CD14-positive monocyte (primary cell): ENCODE measurements at regions not wholly inside any gene's neighbourhood (a gene's known extent, or its start where the extent isn't known, plus 50 kb on each side); places are given as distances from the start of the nearest gene placed in this dataset.

Source experiments
- DNase-seq, 3 donors: peaks; one replicate each; pipeline ENCODE4 v3.0.0-alpha.2; 2011 to 2022
- H2AFZ ChIP-seq: 2 replicates; pipeline ENCODE4 v1.6.0; 2012; ENCODE audit warnings: mild to moderate bottlenecking, low read depth, low read length, inconsistent platforms; ENCODE audit not compliant: insufficient read depth, poor library complexity, severe bottlenecking
- H3K27ac ChIP-seq, 2 donors: 1 replicate in 1 of 2; 2 replicates in 1 of 2; pipeline ENCODE4 v1.5.1; 2012 to 2013; ENCODE audit warnings: low read length in 2 of 2, control low read depth in 1 of 2, inconsistent platforms in 1 of 2, low read depth in 1 of 2, mild to moderate bottlenecking in 1 of 2
- H3K27me3 ChIP-seq, 2 donors: one replicate each; pipeline versions ENCODE4 v1.6.0 to v1.6.1; 2011 to 2013; ENCODE audit warnings: low read length in 2 of 2; ENCODE audit not compliant: control insufficient read depth in 2 of 2, insufficient read depth in 2 of 2
- H3K36me3 ChIP-seq, 2 donors: replicated peaks in 1 of 2; 1 replicate in 1 of 2; 2 replicates in 1 of 2; pipeline versions ENCODE4 v1.5.1 to v1.6.1; 2012 to 2013; ENCODE audit warnings: low read length in 2 of 2, control low read depth in 1 of 2, inconsistent platforms in 1 of 2, mild to moderate bottlenecking in 1 of 2; ENCODE audit not compliant: insufficient read depth in 2 of 2, control insufficient read depth in 1 of 2
- H3K4me1 ChIP-seq, 2 donors: 1 replicate in 1 of 2; 2 replicates in 1 of 2; pipeline versions ENCODE4 v1.5.1 to v1.6.1; 2012 to 2013; ENCODE audit warnings: low read length in 2 of 2, control low read depth in 1 of 2, inconsistent platforms in 1 of 2, mild to moderate bottlenecking in 1 of 2, moderate library complexity in 1 of 2; ENCODE audit not compliant: insufficient read depth in 2 of 2, control insufficient read depth in 1 of 2
- H3K4me2 ChIP-seq: replicated peaks from 2 replicates; pipeline ENCODE3; 2012; ENCODE audit warnings: low read length, moderate library complexity, mild to moderate bottlenecking; ENCODE audit not compliant: poor library complexity, severe bottlenecking; ENCODE audit errors: extremely low read depth
- H3K4me3 ChIP-seq, 3 experiments: fragments of 200-600 bp in 1 of 3; sonication (generic) in 1 of 3; replicated peaks in 1 of 3; 1 replicate in 2 of 3; 2 replicates in 1 of 3; pipeline ENCODE4 v1.5.1; 2011 to 2013; ENCODE audit warnings: low read length in 3 of 3, mild to moderate bottlenecking in 3 of 3, control low read depth in 2 of 3, low read depth in 2 of 3, inconsistent platforms in 1 of 3, moderate library complexity in 1 of 3
- H3K79me2 ChIP-seq: 2 replicates; pipeline ENCODE4 v1.6.0; 2012; ENCODE audit warnings: mild to moderate bottlenecking, control low read depth, inconsistent platforms, low read length, moderate library complexity; ENCODE audit not compliant: insufficient read depth
- H3K9ac ChIP-seq: 2 replicates; pipeline ENCODE4 v1.6.0; 2017; ENCODE audit warnings: low read length, mild to moderate bottlenecking; ENCODE audit not compliant: insufficient read depth, poor library complexity, severe bottlenecking
- H3K9me3 ChIP-seq, 2 donors: replicated peaks in 1 of 2; 1 replicate in 1 of 2; 2 replicates in 1 of 2; pipeline versions ENCODE4 v1.5.1 to v1.6.1; 2012 to 2013; ENCODE audit warnings: low read length in 2 of 2, control low read depth in 1 of 2; ENCODE audit not compliant: control insufficient read depth in 1 of 2, insufficient read depth in 1 of 2
- H4K20me1 ChIP-seq: 2 replicates; pipeline ENCODE4 v1.6.0; 2012; ENCODE audit warnings: mild to moderate bottlenecking, low read length, control low read depth, moderate library complexity; ENCODE audit not compliant: insufficient read depth
- H3K27ac Mint-ChIP-seq, 7 donors: one replicate each; pipeline ENCODE4 v1.8.0; 2020; ENCODE audit warnings: mild to moderate bottlenecking in 7 of 7, mixed read lengths in 7 of 7, moderate library complexity in 6 of 7, inconsistent platforms in 2 of 7
- H3K27me3 Mint-ChIP-seq, 3 donors: one replicate each; pipeline ENCODE4 v1.8.0; 2021 to 2022; ENCODE audit warnings: low read depth in 3 of 3, mild to moderate bottlenecking in 3 of 3, mixed read lengths in 3 of 3, moderate library complexity in 3 of 3, inconsistent platforms in 1 of 3
- H3K36me3 Mint-ChIP-seq, 2 donors: one replicate each; pipeline ENCODE4 v1.8.0; 2020; ENCODE audit warnings: mixed read lengths in 2 of 2, inconsistent platforms in 1 of 2, mild to moderate bottlenecking in 1 of 2
- H3K4me1 Mint-ChIP-seq: one replicate; pipeline ENCODE4 v1.8.0; 2020; ENCODE audit warnings: mild to moderate bottlenecking, mixed read lengths
- H3K4me3 Mint-ChIP-seq, 2 donors: one replicate each; pipeline ENCODE4 v1.8.0; 2020; ENCODE audit warnings: mild to moderate bottlenecking in 2 of 2, mixed read lengths in 2 of 2, moderate library complexity in 1 of 2
- H3K9me3 Mint-ChIP-seq, 7 donors: one replicate each; pipeline ENCODE4 v1.8.0; 2020 to 2022; ENCODE audit warnings: mixed read lengths in 7 of 7, mild to moderate bottlenecking in 6 of 7, moderate library complexity in 6 of 7, inconsistent platforms in 2 of 7
- WGBS: methylation state at CpG from one replicate; pipeline ENCODE4 v1.1.5; 2013; ENCODE audit warnings: missing lambda C conversion rate; ENCODE audit not compliant: insufficient coverage; 5-methylcytosine and 5-hydroxymethylcytosine counted together
- intact Hi-C, 2 donors: fragments of 100-400 bp; cut with micrococcal nuclease; formaldehyde crosslinking; loops; one replicate each; pipeline versions ENCODE4 v1.15.0 to v1.15.1; 2023
- TF ChIP-seq, protein P1 (sequence below): fragments of 200-600 bp; IDR thresholded peaks from one replicate; pipeline ENCODE4 v1.8.0; 2022; ENCODE audit warnings: antibody characterized with exemption, mild to moderate bottlenecking

DNA sequence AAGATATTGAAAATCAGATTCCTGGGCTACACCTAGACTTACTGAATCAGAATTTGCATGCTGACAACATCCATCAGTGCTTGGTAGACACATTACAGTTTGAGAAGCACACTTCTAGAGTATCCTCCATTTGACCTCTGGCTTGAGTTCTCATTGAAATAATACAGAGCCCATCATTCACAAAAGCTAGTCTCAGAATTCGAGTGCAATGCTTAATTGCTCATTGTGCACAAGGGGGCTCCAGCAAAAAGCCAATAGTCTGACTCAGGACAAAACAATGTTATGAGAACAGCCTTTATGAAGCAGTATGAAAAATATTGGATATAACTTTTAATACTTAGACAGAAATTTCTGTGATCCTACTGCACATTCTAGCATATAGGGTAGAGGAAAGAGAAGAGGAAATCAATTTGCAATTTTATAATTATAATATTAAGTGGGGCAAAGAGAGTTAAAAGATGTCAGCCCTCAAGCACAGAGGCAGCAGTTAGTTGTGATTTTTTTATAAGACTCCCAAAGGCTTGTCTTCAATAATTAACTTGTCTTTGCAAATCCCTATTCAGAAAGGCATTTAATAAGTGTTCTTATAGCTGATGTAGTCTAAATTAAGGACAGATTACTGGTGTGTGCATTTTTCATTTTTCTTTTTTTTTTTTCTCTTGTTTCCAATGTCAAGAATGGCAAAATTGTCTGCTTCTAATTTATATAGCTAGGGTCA, 105.8 kb upstream of the ANK3 start:
- Mint-ChIP-seq H3K36me3 (no peaks in the 10 kb centered on the region), H3K27me3 (no peaks in the 10 kb centered on the region), H3K27ac (no peak overlapping the region), H3K4me1 (no peaks in the 10 kb centered on the region), H3K9me3 (peaks cover 0 to 4% (median 0%) of the 10 kb centered on the region in 7 donors), H3K4me3 (no peak overlapping the region)
- Histone ChIP-seq H3K4me1 (no peaks in the 10 kb centered on the region), H3K4me2 (no peak overlapping the region), H3K27me3 (no peaks in the 10 kb centered on the region), H3K4me3 (no peak overlapping the region), H3K79me2 (no peaks in the 10 kb centered on the region), H3K36me3 (no peaks in the 10 kb centered on the region), H3K9ac (no peak overlapping the region), H3K9me3 (no peaks in the 10 kb centered on the region), H2AFZ (no peak overlapping the region), H3K27ac (no peak overlapping the region), H4K20me1 (no peaks in the 10 kb centered on the region)
- intact Hi-C loops = no loop called here
- TF ChIP-seq, protein P1, sequence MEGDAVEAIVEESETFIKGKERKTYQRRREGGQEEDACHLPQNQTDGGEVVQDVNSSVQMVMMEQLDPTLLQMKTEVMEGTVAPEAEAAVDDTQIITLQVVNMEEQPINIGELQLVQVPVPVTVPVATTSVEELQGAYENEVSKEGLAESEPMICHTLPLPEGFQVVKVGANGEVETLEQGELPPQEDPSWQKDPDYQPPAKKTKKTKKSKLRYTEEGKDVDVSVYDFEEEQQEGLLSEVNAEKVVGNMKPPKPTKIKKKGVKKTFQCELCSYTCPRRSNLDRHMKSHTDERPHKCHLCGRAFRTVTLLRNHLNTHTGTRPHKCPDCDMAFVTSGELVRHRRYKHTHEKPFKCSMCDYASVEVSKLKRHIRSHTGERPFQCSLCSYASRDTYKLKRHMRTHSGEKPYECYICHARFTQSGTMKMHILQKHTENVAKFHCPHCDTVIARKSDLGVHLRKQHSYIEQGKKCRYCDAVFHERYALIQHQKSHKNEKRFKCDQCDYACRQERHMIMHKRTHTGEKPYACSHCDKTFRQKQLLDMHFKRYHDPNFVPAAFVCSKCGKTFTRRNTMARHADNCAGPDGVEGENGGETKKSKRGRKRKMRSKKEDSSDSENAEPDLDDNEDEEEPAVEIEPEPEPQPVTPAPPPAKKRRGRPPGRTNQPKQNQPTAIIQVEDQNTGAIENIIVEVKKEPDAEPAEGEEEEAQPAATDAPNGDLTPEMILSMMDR = no peak
- DNase-seq = no peak
- WGBS = no CpG with 5 or more reads among the region's 1 CpG

DNA sequence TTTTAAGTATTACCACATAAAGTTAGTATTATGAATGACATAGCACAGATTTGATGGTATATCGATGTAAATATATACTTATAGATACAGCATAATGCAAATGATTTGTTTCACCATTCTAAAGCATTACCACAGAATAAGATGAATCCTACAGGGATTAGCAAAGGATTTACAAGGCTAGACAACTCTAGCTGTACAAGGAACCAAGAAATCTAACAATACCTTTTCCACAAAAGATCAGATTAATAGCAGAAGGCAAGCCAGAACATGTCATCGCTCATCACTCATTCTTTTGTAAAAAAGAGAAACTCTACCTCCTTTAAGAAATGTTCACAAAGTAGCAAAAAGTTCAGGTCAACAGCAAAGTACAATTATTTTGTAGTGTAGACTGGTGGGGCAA, 105.1 kb upstream of the ANK3 start:
- Histone ChIP-seq H3K79me2 (no peaks in the 10 kb centered on the region), H3K4me1 (no peaks in the 10 kb centered on the region), H3K4me3 (no peak overlapping the region), H3K27me3 (no peaks in the 10 kb centered on the region), H3K27ac (no peak overlapping the region), H3K9me3 (no peaks in the 10 kb centered on the region), H3K9ac (no peak overlapping the region), H4K20me1 (no peaks in the 10 kb centered on the region), H2AFZ (no peak overlapping the region), H3K4me2 (no peak overlapping the region), H3K36me3 (no peaks in the 10 kb centered on the region)
- intact Hi-C loops = no loop called here
- no peak for DNase-seq
- Mint-ChIP-seq H3K27me3 (no peaks in the 10 kb centered on the region), H3K4me3 (no peak overlapping the region), H3K9me3 (peaks cover 0 to 4% (median 0%) of the 10 kb centered on the region in 7 donors), H3K4me1 (no peaks in the 10 kb centered on the region), H3K27ac (no peak overlapping the region), H3K36me3 (no peaks in the 10 kb centered on the region)
- no CpG with 5 or more reads among the region's 2 CpGs for WGBS
- TF ChIP-seq, protein P1 = no peak
